COR-L47 (cell line): ENCODE measurements at regions not wholly inside any gene's neighbourhood (a gene's known extent, or its start where the extent isn't known, plus 50 kb on each side); places are given as distances from the start of the nearest gene placed in this dataset.

Experiments used
- DNase-seq: peaks from one replicate; lab custom pipeline; 2025; lab: John Stamatoyannopoulos, UW

GRCh38 chr2:175560521-175561169 is 379.1 kb upstream of the ATP5MC3 start:
- DNase-seq, result no peak

GRCh38 chr2:175559613-175560012 is 378.1 kb upstream of the ATP5MC3 start:
- no peak for DNase-seq

- DNase-seq, result no peak
Measured at GRCh38 chr2:175557810-175558377, 376.4 kb upstream of the ATP5MC3 start.

GRCh38 chr2:175553910-175554309 is 372.4 kb upstream of the ATP5MC3 start:
- DNase-seq, result no peak

- no peak for DNase-seq
Measured at GRCh38 chr2:175552902-175553301, 371.4 kb upstream of the ATP5MC3 start.

- DNase-seq, result no peak
Measured at GRCh38 chr2:175540421-175540820, 358.9 kb upstream of the ATP5MC3 start.

GRCh38 chr2:175539122-175539521 is 357.6 kb upstream of the ATP5MC3 start:
- DNase-seq, result no peak

GRCh38 chr2:175536059-175536458 is 354.5 kb upstream of the ATP5MC3 start:
- DNase-seq, result no peak

GRCh38 chr2:175535631-175536030 is 354.1 kb upstream of the ATP5MC3 start:
- DNase-seq, result no peak

GRCh38 chr2:175525975-175526374 is 344.5 kb upstream of the ATP5MC3 start:
- no peak for DNase-seq

GRCh38 chr2:175523001-175523400 is 341.5 kb upstream of the ATP5MC3 start:
- peak; percentile 48 for DNase-seq

GRCh38 chr2:175518206-175518605 is 336.7 kb upstream of the ATP5MC3 start:
- no peak for DNase-seq

- DNase-seq, result no peak
Measured at GRCh38 chr2:175516555-175516954, 335.0 kb upstream of the ATP5MC3 start.

GRCh38 chr2:175500255-175500654 is 318.7 kb upstream of the ATP5MC3 start:
- no peak for DNase-seq

GRCh38 chr2:175490360-175490791 is 308.9 kb upstream of the ATP5MC3 start:
- no peak for DNase-seq

- no peak for DNase-seq
Measured at GRCh38 chr2:175478096-175478768, 296.7 kb upstream of the ATP5MC3 start.

- no peak for DNase-seq
Measured at GRCh38 chr2:175476948-175477347, 295.4 kb upstream of the ATP5MC3 start.

- DNase-seq, result no peak
Measured at GRCh38 chr2:175476374-175476773, 294.9 kb upstream of the ATP5MC3 start.

- no peak for DNase-seq
Measured at GRCh38 chr2:175475130-175475529, 293.6 kb upstream of the ATP5MC3 start.

- no peak for DNase-seq
Measured at GRCh38 chr2:175468431-175469098, 287.1 kb upstream of the ATP5MC3 start.

GRCh38 chr2:175465101-175465500 is 283.6 kb upstream of the ATP5MC3 start:
- DNase-seq, result no peak

- no peak for DNase-seq
Measured at GRCh38 chr2:175464311-175464670, 282.8 kb upstream of the ATP5MC3 start.
